ENCODE measurements at regions not wholly inside any gene's neighbourhood (a gene's known extent, or its start where the extent isn't known, plus 50 kb on each side); places are given as distances from the start of the nearest gene placed in this dataset.

DNA sequence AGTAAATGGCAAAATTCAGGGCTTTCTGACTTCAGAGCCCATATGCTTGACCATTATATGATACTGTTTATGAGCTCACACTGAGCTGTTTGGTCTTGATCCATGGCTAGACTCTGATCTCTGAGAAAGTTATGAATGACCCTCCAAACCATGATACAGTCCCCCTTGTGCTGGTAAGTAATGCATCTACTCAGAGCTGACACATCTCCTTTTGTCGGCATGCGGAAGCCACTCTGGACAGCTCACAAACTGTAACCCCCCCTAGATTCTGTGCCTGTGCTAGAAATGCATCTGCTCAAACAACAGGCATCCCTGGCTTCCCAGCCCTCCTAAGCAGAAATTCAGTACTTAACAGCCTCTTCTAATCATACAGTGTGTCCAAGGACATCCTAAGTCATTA is 150.8 kb upstream of the RAG2 start:
- TF ChIP-seq, protein P1, sequence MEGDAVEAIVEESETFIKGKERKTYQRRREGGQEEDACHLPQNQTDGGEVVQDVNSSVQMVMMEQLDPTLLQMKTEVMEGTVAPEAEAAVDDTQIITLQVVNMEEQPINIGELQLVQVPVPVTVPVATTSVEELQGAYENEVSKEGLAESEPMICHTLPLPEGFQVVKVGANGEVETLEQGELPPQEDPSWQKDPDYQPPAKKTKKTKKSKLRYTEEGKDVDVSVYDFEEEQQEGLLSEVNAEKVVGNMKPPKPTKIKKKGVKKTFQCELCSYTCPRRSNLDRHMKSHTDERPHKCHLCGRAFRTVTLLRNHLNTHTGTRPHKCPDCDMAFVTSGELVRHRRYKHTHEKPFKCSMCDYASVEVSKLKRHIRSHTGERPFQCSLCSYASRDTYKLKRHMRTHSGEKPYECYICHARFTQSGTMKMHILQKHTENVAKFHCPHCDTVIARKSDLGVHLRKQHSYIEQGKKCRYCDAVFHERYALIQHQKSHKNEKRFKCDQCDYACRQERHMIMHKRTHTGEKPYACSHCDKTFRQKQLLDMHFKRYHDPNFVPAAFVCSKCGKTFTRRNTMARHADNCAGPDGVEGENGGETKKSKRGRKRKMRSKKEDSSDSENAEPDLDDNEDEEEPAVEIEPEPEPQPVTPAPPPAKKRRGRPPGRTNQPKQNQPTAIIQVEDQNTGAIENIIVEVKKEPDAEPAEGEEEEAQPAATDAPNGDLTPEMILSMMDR (IDR thresholded peaks at IDR 0.05) = no peak
- TF ChIP-seq, protein P2, sequence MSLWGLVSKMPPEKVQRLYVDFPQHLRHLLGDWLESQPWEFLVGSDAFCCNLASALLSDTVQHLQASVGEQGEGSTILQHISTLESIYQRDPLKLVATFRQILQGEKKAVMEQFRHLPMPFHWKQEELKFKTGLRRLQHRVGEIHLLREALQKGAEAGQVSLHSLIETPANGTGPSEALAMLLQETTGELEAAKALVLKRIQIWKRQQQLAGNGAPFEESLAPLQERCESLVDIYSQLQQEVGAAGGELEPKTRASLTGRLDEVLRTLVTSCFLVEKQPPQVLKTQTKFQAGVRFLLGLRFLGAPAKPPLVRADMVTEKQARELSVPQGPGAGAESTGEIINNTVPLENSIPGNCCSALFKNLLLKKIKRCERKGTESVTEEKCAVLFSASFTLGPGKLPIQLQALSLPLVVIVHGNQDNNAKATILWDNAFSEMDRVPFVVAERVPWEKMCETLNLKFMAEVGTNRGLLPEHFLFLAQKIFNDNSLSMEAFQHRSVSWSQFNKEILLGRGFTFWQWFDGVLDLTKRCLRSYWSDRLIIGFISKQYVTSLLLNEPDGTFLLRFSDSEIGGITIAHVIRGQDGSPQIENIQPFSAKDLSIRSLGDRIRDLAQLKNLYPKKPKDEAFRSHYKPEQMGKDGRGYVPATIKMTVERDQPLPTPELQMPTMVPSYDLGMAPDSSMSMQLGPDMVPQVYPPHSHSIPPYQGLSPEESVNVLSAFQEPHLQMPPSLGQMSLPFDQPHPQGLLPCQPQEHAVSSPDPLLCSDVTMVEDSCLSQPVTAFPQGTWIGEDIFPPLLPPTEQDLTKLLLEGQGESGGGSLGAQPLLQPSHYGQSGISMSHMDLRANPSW (CRISPR knock-in tag; conservative IDR thresholded peaks at IDR 0.05; ENCODE audit: low read depth) = no peak
- TF ChIP-seq, protein P3, sequence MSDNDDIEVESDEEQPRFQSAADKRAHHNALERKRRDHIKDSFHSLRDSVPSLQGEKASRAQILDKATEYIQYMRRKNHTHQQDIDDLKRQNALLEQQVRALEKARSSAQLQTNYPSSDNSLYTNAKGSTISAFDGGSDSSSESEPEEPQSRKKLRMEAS (CRISPR knock-in tag; IDR thresholded peaks at IDR 0.05) = no peak
- TF ChIP-seq NFE2L1 (CRISPR knock-in tag; IDR thresholded peaks at IDR 0.05) = no peak
- TF ChIP-seq, protein P4, sequence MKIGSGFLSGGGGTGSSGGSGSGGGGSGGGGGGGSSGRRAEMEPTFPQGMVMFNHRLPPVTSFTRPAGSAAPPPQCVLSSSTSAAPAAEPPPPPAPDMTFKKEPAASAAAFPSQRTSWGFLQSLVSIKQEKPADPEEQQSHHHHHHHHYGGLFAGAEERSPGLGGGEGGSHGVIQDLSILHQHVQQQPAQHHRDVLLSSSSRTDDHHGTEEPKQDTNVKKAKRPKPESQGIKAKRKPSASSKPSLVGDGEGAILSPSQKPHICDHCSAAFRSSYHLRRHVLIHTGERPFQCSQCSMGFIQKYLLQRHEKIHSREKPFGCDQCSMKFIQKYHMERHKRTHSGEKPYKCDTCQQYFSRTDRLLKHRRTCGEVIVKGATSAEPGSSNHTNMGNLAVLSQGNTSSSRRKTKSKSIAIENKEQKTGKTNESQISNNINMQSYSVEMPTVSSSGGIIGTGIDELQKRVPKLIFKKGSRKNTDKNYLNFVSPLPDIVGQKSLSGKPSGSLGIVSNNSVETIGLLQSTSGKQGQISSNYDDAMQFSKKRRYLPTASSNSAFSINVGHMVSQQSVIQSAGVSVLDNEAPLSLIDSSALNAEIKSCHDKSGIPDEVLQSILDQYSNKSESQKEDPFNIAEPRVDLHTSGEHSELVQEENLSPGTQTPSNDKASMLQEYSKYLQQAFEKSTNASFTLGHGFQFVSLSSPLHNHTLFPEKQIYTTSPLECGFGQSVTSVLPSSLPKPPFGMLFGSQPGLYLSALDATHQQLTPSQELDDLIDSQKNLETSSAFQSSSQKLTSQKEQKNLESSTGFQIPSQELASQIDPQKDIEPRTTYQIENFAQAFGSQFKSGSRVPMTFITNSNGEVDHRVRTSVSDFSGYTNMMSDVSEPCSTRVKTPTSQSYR (CRISPR knock-in tag; IDR thresholded peaks at IDR 0.05) = no peak

Measured in WTC11 (cell line).